ENCODE measurements at regions not wholly inside any gene's neighbourhood (a gene's known extent, or its start where the extent isn't known, plus 50 kb on each side); places are given as distances from the start of the nearest gene placed in this dataset.

DNA sequence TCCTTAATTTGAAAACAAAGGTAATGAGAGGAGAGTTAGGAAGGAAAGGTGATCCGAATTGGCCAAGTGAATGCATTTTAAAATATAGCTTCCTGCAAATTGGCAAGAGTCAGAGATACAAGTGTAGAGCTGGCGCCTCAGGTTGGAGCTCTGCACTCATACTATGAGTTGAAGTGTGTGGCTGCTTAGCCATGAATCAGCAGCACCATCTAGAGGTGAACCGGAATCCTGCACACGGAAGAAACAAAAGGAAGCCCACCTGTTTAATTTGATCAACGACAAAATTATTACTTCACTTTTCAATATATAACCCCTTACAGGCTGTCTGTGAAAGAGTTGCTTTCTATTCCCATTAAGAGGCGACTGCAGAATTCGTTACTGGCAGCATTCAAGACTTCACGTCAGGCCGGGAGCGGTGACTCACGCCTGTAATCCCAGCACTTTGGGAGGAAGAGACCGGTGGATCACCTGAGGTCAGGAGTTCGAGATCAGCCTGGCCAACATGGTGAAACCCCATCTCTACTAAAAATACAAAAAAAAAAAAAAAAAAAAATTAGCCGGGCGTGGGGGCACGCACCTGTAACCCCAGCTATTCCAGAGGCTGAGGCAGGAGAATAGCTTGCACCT lies 1253.7 kb upstream of the CDH8 start (continued):
- TF ChIP-seq, protein P1, sequence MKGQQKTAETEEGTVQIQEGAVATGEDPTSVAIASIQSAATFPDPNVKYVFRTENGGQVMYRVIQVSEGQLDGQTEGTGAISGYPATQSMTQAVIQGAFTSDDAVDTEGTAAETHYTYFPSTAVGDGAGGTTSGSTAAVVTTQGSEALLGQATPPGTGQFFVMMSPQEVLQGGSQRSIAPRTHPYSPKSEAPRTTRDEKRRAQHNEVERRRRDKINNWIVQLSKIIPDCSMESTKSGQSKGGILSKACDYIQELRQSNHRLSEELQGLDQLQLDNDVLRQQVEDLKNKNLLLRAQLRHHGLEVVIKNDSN (IDR thresholded peaks at IDR 0.05; ENCODE audit: borderline replicate concordance, extremely low read length, insufficient read depth, low read depth, low read length), result no peak
- TF ChIP-seq EP300 (IDR thresholded peaks at IDR 0.05; ENCODE audit: borderline replicate concordance in 1 of 2, control insufficient read depth in 1 of 2, low read depth in 2 of 2, low read length in 2 of 2), result no peak
- TF ChIP-seq SMC3 (IDR thresholded peaks at IDR 0.05; ENCODE audit: borderline replicate concordance, low read length), result peak; percentile 42; the same call in 1 of the 2 replicates
- no peak for TF ChIP-seq SMAD1 (IDR thresholded peaks at IDR 0.05; ENCODE audit: low read depth, partially characterized antibody)
- no peak for TF ChIP-seq IKZF2 (IDR thresholded peaks at IDR 0.05)
- no peak for TF ChIP-seq YBX1 (IDR thresholded peaks at IDR 0.05)
- TF ChIP-seq ZZZ3 (IDR thresholded peaks at IDR 0.05; ENCODE audit: control insufficient read depth, insufficient read length, low read depth), result no peak
- no peak for TF ChIP-seq FOS (IDR thresholded peaks at IDR 0.05; ENCODE audit: borderline replicate concordance, extremely low read depth, insufficient read length)
- TF ChIP-seq, protein P2, sequence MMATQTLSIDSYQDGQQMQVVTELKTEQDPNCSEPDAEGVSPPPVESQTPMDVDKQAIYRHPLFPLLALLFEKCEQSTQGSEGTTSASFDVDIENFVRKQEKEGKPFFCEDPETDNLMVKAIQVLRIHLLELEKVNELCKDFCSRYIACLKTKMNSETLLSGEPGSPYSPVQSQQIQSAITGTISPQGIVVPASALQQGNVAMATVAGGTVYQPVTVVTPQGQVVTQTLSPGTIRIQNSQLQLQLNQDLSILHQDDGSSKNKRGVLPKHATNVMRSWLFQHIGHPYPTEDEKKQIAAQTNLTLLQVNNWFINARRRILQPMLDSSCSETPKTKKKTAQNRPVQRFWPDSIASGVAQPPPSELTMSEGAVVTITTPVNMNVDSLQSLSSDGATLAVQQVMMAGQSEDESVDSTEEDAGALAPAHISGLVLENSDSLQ (IDR thresholded peaks at IDR 0.05), result no peak

DNA sequence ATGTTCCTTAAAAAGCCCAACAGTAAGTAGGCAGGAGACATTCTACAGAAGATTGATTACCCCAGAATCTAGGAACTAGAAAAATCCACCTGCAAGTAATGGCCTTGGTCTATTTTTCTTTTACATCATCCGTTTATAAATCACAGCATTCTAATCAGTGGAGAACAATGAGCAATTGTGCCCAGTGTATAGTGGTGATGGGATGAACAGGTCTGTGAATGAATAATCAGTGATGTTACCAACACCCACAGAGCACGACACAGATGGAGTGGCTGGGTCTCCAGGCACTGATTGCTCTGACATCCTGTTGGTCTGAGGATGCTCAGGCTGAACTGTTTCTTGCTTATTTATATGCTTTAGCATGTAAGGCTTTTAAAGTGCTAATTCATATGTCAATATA lies 1251.2 kb upstream of the CDH8 start:
- in situ Hi-C loops (cut with MboI), result no loop called here
- TF ChIP-seq BMI1 (IDR thresholded peaks at IDR 0.05; ENCODE audit: borderline replicate concordance), result no peak
- TF ChIP-seq ZNF24 (IDR thresholded peaks at IDR 0.05), result no peak
- TF ChIP-seq RELA (IDR thresholded peaks at IDR 0.05; ENCODE audit: borderline replicate concordance, partially characterized antibody), result no peak
- no peak for TF ChIP-seq DPF2 (IDR thresholded peaks at IDR 0.05)
- no peak for TF ChIP-seq POLR2AphosphoS2 (IDR thresholded peaks at IDR 0.05; ENCODE audit: low read depth, low read length)
- TF ChIP-seq TCF7 (IDR thresholded peaks at IDR 0.05; ENCODE audit: borderline replicate concordance), result no peak
- Histone ChIP-seq H3K9me3 (replicated peaks; ENCODE audit: control insufficient read depth, insufficient read depth, low read length) (no peaks in the 10 kb centered on the region), H3K27ac (ENCODE audit: control insufficient read depth, insufficient read depth) (no peak overlapping the region), H2AFZ (ENCODE audit: control insufficient read depth, low read depth, low read length) (no peak overlapping the region), H3K27me3 (replicated peaks in 1 of 2; ENCODE audit: control insufficient read depth in 2 of 2, insufficient read depth in 2 of 2, low read length in 1 of 2) (no peaks in the 10 kb centered on the region), H3K79me2 (ENCODE audit: control insufficient read depth, insufficient read depth, low read length) (no peaks in the 10 kb centered on the region), H3K9ac (ENCODE audit: control insufficient read depth, insufficient read depth, low read length) (no peak overlapping the region), H4K20me1 (ENCODE audit: control insufficient read depth, insufficient read depth) (no peaks in the 10 kb centered on the region), H3K36me3 (ENCODE audit: control insufficient read depth in 2 of 2, insufficient read depth in 2 of 2, low read length in 1 of 2) (no peaks in the 10 kb centered on the region), H3K4me2 (ENCODE audit: control insufficient read depth, insufficient read depth) (no peak overlapping the region), H3K4me1 (ENCODE audit: control insufficient read depth, insufficient read depth, low read length) (no peaks in the 10 kb centered on the region), H3K4me3 (no peak overlapping the region)
- RAD21 ChIA-PET (ENCODE audit: unreplicated experiment), result no interaction called here
- POLR2A ChIA-PET, result no interaction called here
- BruUV-seq (replicated peaks), result no TSS peak
- FAIRE-seq (no peak), ATAC-seq (no peak), DNase-seq (ENCODE audit: low read depth, low spot score) (no peak)
- WGBS (ENCODE audit: insufficient coverage, insufficient replicate concordance, low lambda C conversion rate, missing lambda C conversion rate), result 0% methylated on average over 2 of the region's 2 CpGs
- intact Hi-C loops (cut with micrococcal nuclease; ENCODE audit: unreplicated experiment), result no loop called here
- CTCF ChIA-PET, result no interaction called here
- SMC1A ChIA-PET (ENCODE audit: uncharacterized antibody, unreplicated experiment), result no interaction called here
